IMR-90 (cell line): ENCODE measurements at regions not wholly inside any gene's neighbourhood (a gene's known extent, or its start where the extent isn't known, plus 50 kb on each side); places are given as distances from the start of the nearest gene placed in this dataset.

Source experiments
- ATAC-seq: fragments of 200-7000 bp; cut with Tn5 transposase; 2 replicates; pipeline ENCODE4 v1.9.1; 2020; ENCODE audit warnings: low read depth, mild to moderate bottlenecking, moderate library complexity
- BruUV-seq: library from RNA; stranded (reverse); fragments of 400-500 nt; replicated peaks from 2 replicates; lab custom pipeline; 2021; lab: Mats Ljungman, UMichigan
- CTCF ChIA-PET: fragments of 300-600 bp; formaldehyde crosslinking; extraction: SDS; loops from one replicate; lab custom pipeline; 2021; ENCODE audit warnings: antibody characterized with exemption; lab: Yijun Ruan, JAX
- POLR2A ChIA-PET: fragments of 300-600 bp; sonication (Branson Sonifier 250); formaldehyde crosslinking; loops from one replicate; lab custom pipeline; 2022; ENCODE audit warnings: antibody characterized with exemption; ENCODE audit not compliant: unreplicated experiment; lab: Charles Lee
- DNase-seq: peaks from one replicate; pipeline ENCODE4 v3.0.0; 2013
- H2AFZ ChIP-seq: replicated peaks from 2 replicates; pipeline ENCODE3; 2013; ENCODE audit warnings: low read length, mild to moderate bottlenecking; ENCODE audit not compliant: poor library complexity
- H2AK5ac ChIP-seq: 2 replicates; pipeline ENCODE4 v1.6.1; 2013; ENCODE audit warnings: low read depth, low read length, inconsistent platforms
- H2AK9ac ChIP-seq: replicated peaks from 2 replicates; pipeline ENCODE3; 2013; ENCODE audit warnings: mild to moderate bottlenecking, low read depth, low read length, moderate library complexity; ENCODE audit not compliant: poor library complexity
- H2BK120ac ChIP-seq: 2 replicates; pipeline ENCODE4 v1.6.1; 2013; ENCODE audit warnings: low read depth, low read length, inconsistent platforms
- H2BK15ac ChIP-seq: 3 replicates; pipeline ENCODE4 v1.6.1; 2013; ENCODE audit warnings: low read depth, low read length, inconsistent platforms
- H2BK20ac ChIP-seq: 2 replicates; pipeline ENCODE4 v1.6.1; 2013; ENCODE audit warnings: low read depth, mild to moderate bottlenecking, inconsistent platforms, low read length, moderate library complexity
- H2BK5ac ChIP-seq: 2 replicates; pipeline ENCODE4 v1.6.1; 2013; ENCODE audit warnings: mild to moderate bottlenecking, low read depth, low read length, inconsistent platforms; ENCODE audit not compliant: poor library complexity, severe bottlenecking
- H3K14ac ChIP-seq: replicated peaks from 2 replicates; pipeline ENCODE4 v1.6.1; 2013; ENCODE audit warnings: low read depth, low read length, inconsistent platforms
- H3K18ac ChIP-seq: 2 replicates; pipeline ENCODE4 v1.6.1; 2013; ENCODE audit warnings: low read depth, low read length, control low read depth
- H3K23ac ChIP-seq: 2 replicates; pipeline ENCODE4 v1.6.1; 2013; ENCODE audit warnings: low read depth, low read length, inconsistent platforms
- H3K27ac ChIP-seq: 2 replicates; pipeline ENCODE4 v1.5.1; 2013; ENCODE audit warnings: mild to moderate bottlenecking, control low read depth, low read length; ENCODE audit not compliant: insufficient read depth
- H3K27me3 ChIP-seq: 2 replicates; pipeline ENCODE4 v1.6.1; 2013; ENCODE audit warnings: low read length; ENCODE audit not compliant: control insufficient read depth, insufficient read depth
- H3K36me3 ChIP-seq: 2 replicates; pipeline ENCODE4 v1.6.1; 2013; ENCODE audit warnings: low read length, mixed read lengths; ENCODE audit not compliant: control insufficient read depth, insufficient read depth
- H3K4ac ChIP-seq: 2 replicates; pipeline ENCODE4 v1.6.1; 2013; ENCODE audit warnings: low read depth, low read length, inconsistent platforms
- H3K4me1 ChIP-seq: 2 replicates; pipeline ENCODE4 v1.6.1; 2013; ENCODE audit warnings: low read length, mixed read lengths; ENCODE audit not compliant: control insufficient read depth, insufficient read depth
- H3K4me2 ChIP-seq: 2 replicates; pipeline ENCODE4 v1.6.1; 2013; ENCODE audit warnings: low read depth, mild to moderate bottlenecking, control low read depth, low read length, moderate library complexity
- H3K4me3 ChIP-seq: 2 replicates; pipeline ENCODE4 v1.5.1; 2013; ENCODE audit warnings: low read depth, mild to moderate bottlenecking, control low read depth, low read length, moderate library complexity; ENCODE audit not compliant: insufficient read depth
- H3K56ac ChIP-seq: 2 replicates; pipeline ENCODE4 v1.6.1; 2013; ENCODE audit warnings: low read length, inconsistent platforms; ENCODE audit not compliant: insufficient read depth; ENCODE audit errors: extremely low read depth
- H3K79me1 ChIP-seq, 2 experiments: 2 replicates each; pipeline ENCODE4 v1.6.1; 2013; ENCODE audit warnings: low read length in 2 of 2, inconsistent platforms in 1 of 2, low read depth in 1 of 2
- H3K9ac ChIP-seq: 2 replicates; pipeline ENCODE4 v1.6.1; 2013; ENCODE audit warnings: low read depth, low read length, control low read depth
- H3K9me1 ChIP-seq: 2 replicates; pipeline ENCODE4 v1.6.1; 2013; ENCODE audit warnings: low read length, inconsistent platforms; ENCODE audit not compliant: insufficient read depth
- H3K9me3 ChIP-seq: 2 replicates; pipeline ENCODE4 v1.6.1; 2013; ENCODE audit warnings: low read length; ENCODE audit not compliant: control insufficient read depth, insufficient read depth
- H4K20me1 ChIP-seq: 2 replicates; pipeline ENCODE4 v1.6.1; 2013; ENCODE audit warnings: low read length, inconsistent platforms; ENCODE audit not compliant: insufficient read depth
- H4K5ac ChIP-seq: 2 replicates; pipeline ENCODE4 v1.6.1; 2013; ENCODE audit warnings: mild to moderate bottlenecking, low read depth, low read length, control low read depth
- H4K8ac ChIP-seq, 2 experiments: 2 replicates each; pipeline ENCODE4 v1.6.1; 2013; ENCODE audit warnings: low read depth in 2 of 2, low read length in 2 of 2, control low read depth in 1 of 2, inconsistent platforms in 1 of 2
- H4K91ac ChIP-seq: 2 replicates; pipeline ENCODE4 v1.6.1; 2013; ENCODE audit warnings: low read depth, low read length, inconsistent platforms; ENCODE audit not compliant: insufficient read depth
- MAFK ChIP-seq: IDR thresholded peaks from 2 replicates; pipeline ENCODE4 v1.6.1; 2012; ENCODE audit warnings: low read depth, low read length, improper control_type of control experiment
- WGBS, 2 experiments: methylation state at CpG; one replicate each; pipeline versions ENCODE4 v1.1.5 to v1.1.7; 2013; ENCODE audit warnings: missing lambda C conversion rate in 2 of 2; ENCODE audit not compliant: insufficient read length in 1 of 2; ENCODE audit errors: extremely low coverage in 2 of 2; 5-methylcytosine and 5-hydroxymethylcytosine counted together
- dilution Hi-C: fragments of 300-500 bp; cut with HindIII; formaldehyde crosslinking; loops from one replicate; pipeline ENCODE4 v1.14.3; 2018; ENCODE audit warnings: low sequenced_read_pairs; ENCODE audit not compliant: unreplicated experiment
- in situ Hi-C: fragments of 300-500 bp; cut with MboI; formaldehyde crosslinking; loops from 3 replicates; pipeline ENCODE4 v1.14.3; 2019; ENCODE audit warnings: low sequenced_read_pairs, inconsistent platforms, mixed read lengths
- intact Hi-C: fragments of 100-400 bp; cut with micrococcal nuclease; formaldehyde crosslinking; loops from 2 replicates; pipeline ENCODE4 v1.10.0; 2022

DNA sequence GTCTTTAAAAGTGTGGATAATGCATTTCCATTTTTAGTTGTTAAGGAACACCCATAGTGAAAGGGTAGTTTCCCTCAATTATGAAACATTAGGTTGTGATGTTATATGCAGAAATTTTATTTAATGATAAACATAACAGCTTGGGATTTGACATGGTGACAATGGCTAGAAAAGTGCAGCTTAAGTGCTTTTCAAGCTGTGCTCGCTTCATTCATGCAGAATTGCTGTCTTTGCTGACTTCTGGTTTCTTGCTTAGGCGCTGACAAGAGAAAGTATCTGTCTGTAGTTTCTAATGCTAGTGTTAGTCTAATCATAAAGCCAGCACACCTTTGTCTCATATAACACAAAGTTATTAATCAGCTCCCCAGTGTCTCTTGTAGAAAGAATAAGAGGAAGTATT is 170.0 kb downstream of the ARL5B start:
- WGBS, 2 experiments = no CpG with 5 or more reads among the region's 2 CpGs
- H3K9me3 ChIP-seq = no peaks in the 10 kb centered on the region
- CTCF ChIA-PET = no interaction called here
- H3K4me3 ChIP-seq = no peak overlapping the region
- BruUV-seq = no TSS peak
- H4K20me1 ChIP-seq = no peaks in the 10 kb centered on the region
- in situ Hi-C loops = no loop called here
- no peak overlapping the region for H4K5ac ChIP-seq
- ATAC-seq (no peak), DNase-seq (no peak)
- no peak overlapping the region for H3K23ac ChIP-seq
- H2BK20ac ChIP-seq = no peak overlapping the region
- TF ChIP-seq MAFK = no peak
- H3K4ac ChIP-seq = no peak overlapping the region
- dilution Hi-C loops = no loop called here
- POLR2A ChIA-PET = no interaction called here
- H2BK15ac ChIP-seq = no peak overlapping the region
- no peak overlapping the region for H3K9ac ChIP-seq
- no peak overlapping the region for H3K56ac ChIP-seq
- no peak overlapping the region for H4K91ac ChIP-seq
- H3K4me1 ChIP-seq = no peaks in the 10 kb centered on the region
- no peak overlapping the region for H3K14ac ChIP-seq
- H3K36me3 ChIP-seq = no peaks in the 10 kb centered on the region
- H2AK5ac ChIP-seq = no peak overlapping the region
- no peak overlapping the region for H3K18ac ChIP-seq
- no peak overlapping the region for H2AK9ac ChIP-seq
- H2BK120ac ChIP-seq = no peak overlapping the region
- no peak overlapping the region for H2BK5ac ChIP-seq
- intact Hi-C loops = no loop called here
- no peaks in the 10 kb centered on the region for H3K79me1 ChIP-seq
- H4K8ac ChIP-seq = no peak overlapping the region
- no peaks in the 10 kb centered on the region for H3K9me1 ChIP-seq
- no peaks in the 10 kb centered on the region for H3K27me3 ChIP-seq
- no peak overlapping the region for H2AFZ ChIP-seq
- no peak overlapping the region for H3K27ac ChIP-seq
- no peak overlapping the region for H3K4me2 ChIP-seq
